Stimulated activated CD4-positive, alpha-beta T cell treated with anti-CD3 and anti-CD28 coated beads, TNF-alpha, amount 100 ng/mL, for 1 hour (primary cell): ENCODE measurements at regions not wholly inside any gene's neighbourhood (a gene's known extent, or its start where the extent isn't known, plus 50 kb on each side); places are given as distances from the start of the nearest gene placed in this dataset.
"Not testable (repeated sequence)": the region's sequence is repeated elsewhere in the genome, so short reads cannot be mapped to it uniquely, and the experiment has no call there.

Experiments
- DNase-seq, 3 donors: peaks; one replicate each; pipeline ENCODE4 v3.0.0-alpha.2; 2020; ENCODE audit warnings: low read depth in 3 of 3, low spot score in 1 of 3

- DNase-seq, result no peak
These were observed 152.6 kb downstream of the CRLF2 start for GRCh38 chrX:1059576-1060561.

DNA sequence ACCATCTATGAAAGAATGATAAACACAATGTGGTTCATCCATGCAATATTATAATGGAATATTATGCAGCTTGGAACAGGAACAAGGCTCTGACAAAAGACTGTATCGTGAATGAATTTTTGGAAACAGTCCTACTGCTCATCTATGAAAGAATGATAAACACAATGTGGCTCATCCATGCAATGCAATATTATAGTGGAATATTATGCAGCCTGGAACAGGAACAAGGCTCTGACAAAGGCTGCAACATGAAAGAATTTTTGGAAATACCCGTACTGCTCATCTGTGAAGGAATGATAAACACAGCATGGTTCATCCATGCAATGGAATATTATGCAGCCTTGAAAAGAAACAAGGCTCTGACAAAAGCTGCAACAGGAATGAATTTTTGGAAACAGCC is 158.8 kb downstream of the CRLF2 start:
- DNase-seq, result not testable (repeated sequence)

GRCh38 chrX:1053072-1053471 is 159.4 kb downstream of the CRLF2 start:
- no peak for DNase-seq

GRCh38 chrX:1052021-1052420 is 160.4 kb downstream of the CRLF2 start:
- DNase-seq, result no peak

GRCh38 chrX:1051421-1051820 is 161.0 kb downstream of the CRLF2 start:
- DNase-seq, result no peak

DNA sequence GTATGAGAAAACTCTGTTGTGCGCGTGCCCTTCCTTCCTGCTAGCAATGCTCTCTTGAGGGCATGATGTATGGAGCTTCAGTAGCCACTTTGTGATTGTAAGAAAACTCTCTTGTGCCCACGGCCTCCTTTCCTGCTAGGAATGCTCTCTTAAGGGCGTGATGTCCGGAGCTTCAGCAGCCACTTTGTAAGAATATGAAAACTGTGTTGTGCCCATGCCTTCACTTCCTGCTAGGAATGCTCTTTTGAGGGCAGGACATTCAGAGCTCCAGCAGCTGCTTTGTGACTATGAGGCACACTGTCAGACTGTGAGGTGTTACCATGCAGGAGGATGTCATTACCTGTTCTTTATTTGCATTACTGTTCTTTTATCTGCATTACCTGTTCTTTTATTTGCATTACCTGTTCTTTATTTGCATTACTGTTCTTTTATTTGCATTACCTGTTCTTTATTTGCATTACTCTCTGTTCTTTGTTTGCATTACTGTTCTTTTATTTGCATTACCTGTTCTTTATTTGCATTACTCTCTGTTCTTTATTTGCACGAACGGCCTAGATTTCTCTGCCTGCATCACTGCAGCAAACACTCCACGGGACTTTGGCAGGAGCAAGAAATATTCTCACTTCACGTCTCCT is 166.7 kb downstream of the CRLF2 start:
- no peak for DNase-seq

- DNase-seq, result no peak
These were observed 171.4 kb downstream of the CRLF2 start for GRCh38 chrX:1041091-1041490.

GRCh38 chrX:1035931-1036330 is 176.5 kb downstream of the CRLF2 start:
- not testable (repeated sequence) for DNase-seq

- no peak for DNase-seq
These were observed 177.2 kb downstream of the CRLF2 start for GRCh38 chrX:1035206-1035605.

- no peak for DNase-seq
These were observed 177.7 kb downstream of the CRLF2 start for GRCh38 chrX:1034717-1035116.

DNA sequence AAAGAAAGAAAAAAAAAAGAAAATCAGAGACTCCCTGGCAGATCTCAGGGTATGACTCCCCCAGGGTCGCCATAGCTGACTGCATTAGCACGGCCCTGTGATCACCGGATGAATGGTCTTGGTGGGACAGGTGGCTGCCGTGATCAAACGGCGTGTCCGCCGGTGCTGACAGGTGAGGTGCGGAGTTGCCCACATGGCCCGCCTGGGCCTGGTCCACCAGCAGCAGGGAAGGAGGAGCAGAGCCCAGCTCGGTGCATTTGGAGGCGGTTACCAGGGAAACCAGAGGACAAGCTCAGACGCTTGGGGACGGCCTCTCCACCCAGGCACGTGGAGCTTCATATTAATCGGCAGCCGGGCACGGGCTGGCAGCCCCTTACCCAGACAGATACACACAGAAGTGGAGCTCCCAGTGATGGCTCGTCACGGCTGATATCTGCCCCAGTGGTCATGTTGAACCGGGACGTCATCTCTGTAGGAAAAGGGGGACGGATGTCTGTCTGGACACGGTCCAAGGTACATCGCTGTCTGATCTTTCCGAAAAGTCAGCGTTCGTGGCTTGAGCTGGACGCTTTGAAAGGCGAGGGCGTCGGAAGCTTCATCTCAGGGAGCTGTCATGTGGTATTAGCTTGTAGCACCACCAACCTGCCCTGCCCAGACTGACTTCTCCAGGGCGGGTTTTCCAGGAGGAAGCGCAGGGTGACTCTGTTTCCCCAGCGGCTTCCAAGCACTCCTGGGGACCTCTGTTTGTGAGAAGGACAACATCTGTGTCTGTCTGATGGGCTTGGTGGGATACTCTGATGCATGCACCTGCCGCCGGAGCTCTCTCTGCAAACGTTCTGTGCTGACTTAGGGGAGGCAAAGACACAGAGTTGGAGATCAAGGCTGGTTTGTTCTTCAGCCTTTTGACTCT is 180.7 kb downstream of the CRLF2 start:
- no peak for DNase-seq

GRCh38 chrX:1029494-1029893 is 183.0 kb downstream of the CRLF2 start:
- DNase-seq, result no peak

- no peak for DNase-seq
These were observed 184.8 kb downstream of the CRLF2 start for GRCh38 chrX:1027680-1028079.

GRCh38 chrX:1027133-1027532 is 185.3 kb downstream of the CRLF2 start:
- DNase-seq, result no peak

- no peak for DNase-seq
These were observed 186.0 kb downstream of the CRLF2 start for GRCh38 chrX:1026263-1027015.

DNA sequence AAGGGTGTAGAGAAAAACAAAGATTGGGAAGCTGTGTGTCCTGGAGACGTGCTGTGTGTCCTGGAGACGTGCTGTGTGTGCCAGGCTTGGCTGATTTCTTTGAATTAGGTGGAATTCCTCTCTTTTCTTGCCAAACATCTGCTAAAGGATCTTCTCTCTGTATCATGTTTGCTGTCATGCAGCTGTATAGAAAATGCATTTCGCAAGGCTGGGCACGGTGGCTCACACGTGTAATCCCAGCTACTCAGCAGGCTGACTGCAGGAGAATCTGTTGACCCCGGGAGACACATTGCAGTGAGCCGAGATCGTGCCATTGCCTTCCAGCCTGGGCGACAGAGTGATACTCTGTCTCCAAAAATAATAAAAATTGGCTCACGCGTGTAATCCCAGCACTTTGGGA is 187.0 kb downstream of the CRLF2 start:
- no peak for DNase-seq

DNA sequence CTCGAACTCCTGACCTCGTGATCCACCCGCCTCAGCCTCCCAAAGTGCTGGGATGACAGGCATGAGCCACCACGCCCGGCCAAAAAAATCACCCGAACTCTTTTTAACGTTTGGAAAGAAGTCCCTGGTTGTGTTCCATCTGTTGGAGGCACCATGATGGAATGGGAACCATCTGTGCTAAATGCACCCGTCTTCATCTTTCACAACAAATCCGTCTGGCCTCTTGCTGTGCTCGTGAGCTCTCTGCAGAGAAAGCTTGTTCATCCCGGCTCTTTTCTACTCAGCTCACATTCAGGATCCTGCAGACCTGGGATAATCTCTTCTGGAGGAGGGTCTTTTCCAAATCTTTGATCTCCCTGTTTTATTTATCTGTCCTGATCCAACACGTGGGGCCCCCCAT is 188.8 kb downstream of the CRLF2 start:
- no peak for DNase-seq

- DNase-seq, result not testable (repeated sequence)
These were observed 191.0 kb downstream of the CRLF2 start for GRCh38 chrX:1021314-1021993.

DNA sequence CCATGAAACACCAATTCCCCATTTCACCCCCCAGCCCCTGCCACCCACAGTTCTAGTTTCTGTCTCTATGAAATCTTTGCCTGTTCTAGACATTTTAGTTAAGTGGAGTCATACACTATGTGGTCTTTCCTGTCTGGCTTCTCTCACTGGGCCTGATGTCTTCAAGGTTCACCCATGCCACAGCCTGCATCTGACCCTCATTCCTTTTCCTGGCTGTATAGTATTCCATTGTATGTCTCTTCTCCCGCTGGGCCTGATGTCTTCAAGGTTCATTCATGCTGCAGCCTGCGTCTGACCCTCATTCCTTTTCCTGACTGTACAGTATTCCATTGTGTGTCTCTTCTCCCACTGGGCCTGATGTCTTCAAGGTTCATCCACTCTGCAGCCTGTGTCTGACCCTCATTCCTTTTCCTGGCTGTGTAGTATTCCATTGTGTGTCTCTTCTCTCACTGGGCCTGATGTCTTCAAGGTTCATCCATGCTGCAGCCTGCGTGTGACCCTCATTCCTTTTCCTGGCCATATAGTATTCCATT is 191.7 kb downstream of the CRLF2 start:
- DNase-seq, result no peak

DNA sequence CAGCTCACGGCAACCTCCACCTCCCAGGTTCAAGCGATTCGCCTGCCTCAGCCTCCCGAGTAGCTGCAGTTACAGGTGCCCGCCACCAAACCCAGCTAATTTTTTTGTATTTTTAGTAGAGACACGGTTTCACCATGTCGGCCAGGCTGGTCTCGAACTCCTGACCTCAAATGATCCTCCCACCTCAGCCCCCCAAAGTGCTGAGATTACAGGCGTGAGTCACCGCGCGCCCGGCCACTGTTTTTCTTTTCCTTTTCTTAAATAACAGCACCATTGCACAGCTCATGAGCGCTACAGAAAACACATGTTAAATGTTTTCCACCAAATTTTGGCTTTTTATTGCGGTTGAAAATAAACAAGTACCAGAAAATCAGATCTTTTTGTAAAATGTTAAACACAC is 195.5 kb downstream of the CRLF2 start:
- not testable (repeated sequence) for DNase-seq
